Effector memory CD4-positive, alpha-beta T cell (primary cell): ENCODE measurements at regions not wholly inside any gene's neighbourhood (a gene's known extent, or its start where the extent isn't known, plus 50 kb on each side); places are given as distances from the start of the nearest gene placed in this dataset.
"Not testable (repeated sequence)": the region's sequence is repeated elsewhere in the genome, so short reads cannot be mapped to it uniquely, and the experiment has no call there.

Experiments used
- DNase-seq, 3 donors: peaks; one replicate each; pipeline ENCODE4 v3.0.0-alpha.2; 2020
- H3K27ac ChIP-seq: 2 replicates; pipeline ENCODE4 v1.7.0; 2013; ENCODE audit warnings: mild to moderate bottlenecking, low read length, moderate library complexity; ENCODE audit not compliant: insufficient read depth, poor library complexity, severe bottlenecking
- H3K27me3 ChIP-seq: replicated peaks from 2 replicates; pipeline ENCODE4 v1.7.0; 2013; ENCODE audit warnings: mild to moderate bottlenecking, low read length; ENCODE audit not compliant: insufficient read depth, control insufficient read depth, poor library complexity, severe bottlenecking
- H3K36me3 ChIP-seq: 2 replicates; pipeline ENCODE4 v1.7.0; 2013; ENCODE audit warnings: mild to moderate bottlenecking, low read length, moderate library complexity; ENCODE audit not compliant: control insufficient read depth, insufficient read depth
- H3K4me1 ChIP-seq: 2 replicates; pipeline ENCODE4 v1.7.0; 2013; ENCODE audit warnings: low read length, mild to moderate bottlenecking; ENCODE audit not compliant: control insufficient read depth, insufficient read depth, poor library complexity, severe bottlenecking
- H3K4me3 ChIP-seq: 2 replicates; pipeline ENCODE4 v1.7.0; 2013; ENCODE audit warnings: low read length, low read depth, mild to moderate bottlenecking; ENCODE audit not compliant: insufficient read depth, poor library complexity, severe bottlenecking
- H3K9me3 ChIP-seq: 2 replicates; pipeline ENCODE4 v1.7.0; 2013; ENCODE audit warnings: mild to moderate bottlenecking, low read length, moderate library complexity; ENCODE audit not compliant: control insufficient read depth

DNA sequence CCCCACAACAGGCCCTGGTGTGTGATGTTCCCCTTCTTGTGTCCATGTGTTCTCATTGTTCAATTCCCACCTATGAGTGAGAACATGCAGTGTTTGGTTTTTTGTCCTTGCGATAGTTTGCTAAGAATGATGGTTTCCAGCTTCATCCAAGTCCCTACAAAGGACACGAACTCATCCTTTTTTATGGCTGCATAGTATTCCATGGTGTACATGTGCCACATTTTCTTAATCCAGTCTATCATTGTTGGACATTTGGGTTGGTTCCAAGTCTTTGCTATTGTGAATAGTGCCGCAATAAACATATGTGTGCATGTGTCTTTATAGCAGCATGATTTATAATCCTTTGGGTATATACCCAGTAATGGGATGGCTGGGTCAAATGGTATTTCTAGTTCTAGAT lies 53.0 kb upstream of the TNFAIP3 start:
- not testable (repeated sequence) for H3K4me3 ChIP-seq, H3K27me3 ChIP-seq, H3K36me3 ChIP-seq, H3K27ac ChIP-seq, H3K9me3 ChIP-seq, DNase-seq
- H3K4me1 ChIP-seq: peaks cover 21% of the 10 kb centered on the region

DNA sequence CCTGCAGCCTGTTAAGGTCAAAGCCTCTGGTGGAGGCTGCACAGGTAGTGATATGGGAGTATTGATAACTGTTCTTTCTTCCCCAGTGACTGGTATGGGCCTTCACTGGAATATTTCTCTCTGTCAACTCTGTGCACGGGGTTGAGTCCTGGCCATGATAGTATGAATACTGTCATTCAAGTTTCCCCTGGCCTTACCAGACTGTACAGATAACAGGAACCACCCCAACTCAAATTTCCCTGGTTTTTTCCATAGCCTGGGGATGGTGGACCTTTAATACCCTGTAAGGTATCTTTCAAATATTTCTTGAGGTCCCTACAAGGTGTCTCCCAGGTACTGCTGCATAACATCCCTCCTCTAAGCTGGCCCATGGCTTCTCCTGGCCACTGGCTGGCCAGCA lies 51.4 kb upstream of the TNFAIP3 start:
- Histone ChIP-seq H3K4me1 (peaks cover 26% of the 10 kb centered on the region), H3K27ac (no peak overlapping the region), H3K9me3 (no peaks in the 10 kb centered on the region), H3K27me3 (no peaks in the 10 kb centered on the region), H3K4me3 (no peak overlapping the region), H3K36me3 (no peaks in the 10 kb centered on the region)
- no peak for DNase-seq

- Histone ChIP-seq H3K4me3 (no peak overlapping the region), H3K36me3 (no peaks in the 10 kb centered on the region), H3K27me3 (no peaks in the 10 kb centered on the region), H3K4me1 (peaks cover 22% of the 10 kb centered on the region), H3K9me3 (no peaks in the 10 kb centered on the region), H3K27ac (no peak overlapping the region)
- DNase-seq: no peak
These were observed 50.9 kb upstream of the TNFAIP3 start for GRCh38 chr6:137816133-137816579.

- no peak overlapping the region for H3K4me3 ChIP-seq
- H3K27ac ChIP-seq: no peak overlapping the region
- no peaks in the 10 kb centered on the region for H3K27me3 ChIP-seq
- DNase-seq: no peak
- H3K9me3 ChIP-seq: no peaks in the 10 kb centered on the region
- peaks cover 16% of the 10 kb centered on the region for H3K4me1 ChIP-seq
- H3K36me3 ChIP-seq: no peaks in the 10 kb centered on the region
These were observed 50.1 kb upstream of the TNFAIP3 start for GRCh38 chr6:137816688-137817618.
